ENCODE measurements at regions not wholly inside any gene's neighbourhood (a gene's known extent, or its start where the extent isn't known, plus 50 kb on each side); places are given as distances from the start of the nearest gene placed in this dataset.

- no peak for TF ChIP-seq CTCF (IDR thresholded peaks at IDR 0.05)
- TF ChIP-seq POLR2A (IDR thresholded peaks at IDR 0.05) = no peak
These were observed 108.8 kb downstream of the IRX5 start for GRCh38 chr16:55039511-55039910.

All from Peyer's patch (tissue), 4 donors.